ENCODE measurements at regions not wholly inside any gene's neighbourhood (a gene's known extent, or its start where the extent isn't known, plus 50 kb on each side); places are given as distances from the start of the nearest gene placed in this dataset.
"Not testable (repeated sequence)": the region's sequence is repeated elsewhere in the genome, so short reads cannot be mapped to it uniquely, and the experiment has no call there.

- not testable (repeated sequence) for DNase-seq
Observed at GRCh38 chr18:44362213-44362612, 318.5 kb upstream of the SETBP1 start.

- no peak for DNase-seq
Observed at GRCh38 chr18:44370861-44371260, 309.8 kb upstream of the SETBP1 start.

GRCh38 chr18:44374966-44375365, 305.7 kb upstream of the SETBP1 start:
- no peak for DNase-seq

- no peak for DNase-seq
Observed at GRCh38 chr18:44386401-44386800, 294.3 kb upstream of the SETBP1 start.

GRCh38 chr18:44388329-44388728, 292.4 kb upstream of the SETBP1 start:
- no peak for DNase-seq

- no peak for DNase-seq
Observed at GRCh38 chr18:44392933-44393332, 287.8 kb upstream of the SETBP1 start.

GRCh38 chr18:44393406-44393805, 287.3 kb upstream of the SETBP1 start:
- no peak for DNase-seq

GRCh38 chr18:44396550-44396949, 284.1 kb upstream of the SETBP1 start:
- no peak for DNase-seq

GRCh38 chr18:44409071-44409470, 271.6 kb upstream of the SETBP1 start:
- DNase-seq: no peak

GRCh38 chr18:44409515-44409914, 271.2 kb upstream of the SETBP1 start:
- no peak for DNase-seq

- no peak for DNase-seq
Observed at GRCh38 chr18:44410740-44411139, 269.9 kb upstream of the SETBP1 start.

GRCh38 chr18:44411262-44411905, 269.3 kb upstream of the SETBP1 start:
- no peak for DNase-seq

GRCh38 chr18:44411976-44412375, 268.7 kb upstream of the SETBP1 start:
- DNase-seq: no peak

GRCh38 chr18:44423814-44424644, 256.7 kb upstream of the SETBP1 start:
- no peak for DNase-seq

GRCh38 chr18:44424645-44425035, 256.0 kb upstream of the SETBP1 start:
- no peak for DNase-seq

- no peak for DNase-seq
Observed at GRCh38 chr18:44425161-44425560, 255.5 kb upstream of the SETBP1 start.

GRCh38 chr18:44437603-44438002, 243.1 kb upstream of the SETBP1 start:
- DNase-seq: no peak

- DNase-seq: no peak
Observed at GRCh38 chr18:44450226-44450625, 230.5 kb upstream of the SETBP1 start.

GRCh38 chr18:44452346-44452745, 228.3 kb upstream of the SETBP1 start:
- no peak for DNase-seq

- DNase-seq: no peak
Observed at GRCh38 chr18:44453505-44453904, 227.2 kb upstream of the SETBP1 start.

- no peak for DNase-seq
Observed at GRCh38 chr18:44458777-44459176, 221.9 kb upstream of the SETBP1 start.

GRCh38 chr18:44464398-44465180, 216.1 kb upstream of the SETBP1 start:
- DNase-seq: no peak

- no peak for DNase-seq
Observed at GRCh38 chr18:44465381-44465841, 215.3 kb upstream of the SETBP1 start.

- DNase-seq: no peak
Observed at GRCh38 chr18:44466997-44467396, 213.7 kb upstream of the SETBP1 start.
